HG02884 (cell line): ENCODE measurements at regions not wholly inside any gene's neighbourhood (a gene's known extent, or its start where the extent isn't known, plus 50 kb on each side); places are given as distances from the start of the nearest gene placed in this dataset.

Source experiments
- ATAC-seq: cut with Tn5 transposase; IDR thresholded peaks from one replicate; pipeline ENCODE4 v1.9.1; 2021; ENCODE audit warnings: mild to moderate bottlenecking, moderate library complexity; ENCODE audit not compliant: unreplicated experiment

GRCh38 chr10:71065659-71066058 is 146.7 kb upstream of the UNC5B start:
- ATAC-seq: no peak

GRCh38 chr10:71066600-71066999 is 145.8 kb upstream of the UNC5B start:
- no peak for ATAC-seq

- no peak for ATAC-seq
These were observed 145.2 kb upstream of the UNC5B start for GRCh38 chr10:71067098-71067740.

- no peak for ATAC-seq
These were observed 143.5 kb upstream of the UNC5B start for GRCh38 chr10:71068861-71069271.

GRCh38 chr10:71069909-71070666 is 142.3 kb upstream of the UNC5B start:
- ATAC-seq: no peak

GRCh38 chr10:71070741-71071140 is 141.6 kb upstream of the UNC5B start:
- no peak for ATAC-seq

GRCh38 chr10:71072131-71072822 is 140.1 kb upstream of the UNC5B start:
- ATAC-seq: no peak

- no peak for ATAC-seq
These were observed 139.6 kb upstream of the UNC5B start for GRCh38 chr10:71072823-71073210.

GRCh38 chr10:71073451-71074175 is 138.8 kb upstream of the UNC5B start:
- no peak for ATAC-seq

GRCh38 chr10:71074176-71074755 is 138.1 kb upstream of the UNC5B start:
- ATAC-seq: no peak

GRCh38 chr10:71075086-71075758 is 137.1 kb upstream of the UNC5B start:
- no peak for ATAC-seq

GRCh38 chr10:71075759-71076472 is 136.5 kb upstream of the UNC5B start:
- ATAC-seq: no peak

- no peak for ATAC-seq
These were observed 135.8 kb upstream of the UNC5B start for GRCh38 chr10:71076473-71077142.

GRCh38 chr10:71077143-71077581 is 135.2 kb upstream of the UNC5B start:
- ATAC-seq: no peak

- ATAC-seq: no peak
These were observed 134.4 kb upstream of the UNC5B start for GRCh38 chr10:71077796-71078453.

GRCh38 chr10:71078454-71079145 is 133.8 kb upstream of the UNC5B start:
- no peak for ATAC-seq

- no peak for ATAC-seq
These were observed 132.5 kb upstream of the UNC5B start for GRCh38 chr10:71079761-71080380.
